ENCODE measurements at regions not wholly inside any gene's neighbourhood (a gene's known extent, or its start where the extent isn't known, plus 50 kb on each side); places are given as distances from the start of the nearest gene placed in this dataset.

DNA sequence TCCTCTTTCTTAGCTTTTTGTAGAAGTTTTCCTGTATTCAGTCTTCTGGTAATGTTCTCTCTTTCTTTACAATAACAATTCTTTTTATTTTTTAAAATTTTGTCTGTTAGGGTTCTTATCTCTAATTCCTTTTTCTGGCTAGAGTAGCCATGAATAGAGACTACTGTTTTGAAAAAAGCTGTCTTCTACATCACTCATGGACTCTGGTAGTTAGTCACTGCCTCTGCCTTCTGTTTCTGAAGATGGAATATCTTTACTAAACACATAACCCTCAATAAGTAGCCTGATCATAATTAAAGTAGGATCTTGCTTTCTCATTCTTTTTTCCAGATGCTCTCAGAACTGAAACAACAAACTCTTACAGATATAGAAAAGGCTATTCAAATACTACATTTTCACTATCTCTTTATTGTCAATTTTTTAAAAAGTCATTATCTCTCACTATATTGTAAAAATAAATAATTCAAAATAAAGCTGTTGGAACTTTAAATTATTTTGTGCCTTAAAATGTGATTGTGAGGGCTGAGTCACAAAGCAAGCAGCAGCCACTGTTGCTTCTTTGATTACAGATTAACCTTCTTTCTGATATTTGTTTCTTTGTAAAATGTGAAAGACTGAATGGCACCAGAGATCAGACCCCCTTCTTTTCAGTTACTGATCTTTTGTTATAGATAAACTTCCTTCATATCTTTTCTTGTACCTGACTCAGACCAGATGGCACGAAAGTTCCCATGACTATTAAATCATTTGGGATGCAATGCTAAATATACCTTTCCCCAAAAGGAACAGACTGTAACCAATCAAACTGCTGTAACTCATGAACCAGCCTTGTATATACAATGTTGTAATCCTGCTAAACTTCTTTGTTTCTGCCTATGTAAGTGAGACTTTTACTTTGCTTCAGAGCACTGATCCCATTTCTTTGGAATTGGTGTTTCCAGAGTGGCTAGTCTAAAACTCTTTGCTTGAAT is 1159.5 kb downstream of the IGSF11 start:
- DNase-seq = no peak

DNA sequence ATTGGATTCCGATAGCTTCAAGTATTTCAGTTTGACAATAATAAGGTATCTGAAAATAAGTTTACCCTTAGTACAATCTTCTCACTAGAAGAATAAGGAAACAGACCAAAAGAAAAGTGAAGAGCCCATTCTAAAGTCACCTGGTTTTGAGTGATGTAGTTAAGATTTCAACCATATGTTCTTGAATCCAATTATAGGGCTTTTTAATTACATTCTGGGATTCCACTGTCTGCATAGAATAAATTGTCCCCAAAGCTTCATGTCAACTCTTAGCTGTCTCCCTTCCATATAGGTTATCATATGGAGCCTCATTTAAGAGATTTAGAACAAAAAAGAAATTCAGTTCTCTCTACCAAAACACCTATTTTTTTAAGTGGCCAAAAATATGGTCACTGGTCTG is 1158.8 kb downstream of the IGSF11 start:
- no peak for DNase-seq

DNA sequence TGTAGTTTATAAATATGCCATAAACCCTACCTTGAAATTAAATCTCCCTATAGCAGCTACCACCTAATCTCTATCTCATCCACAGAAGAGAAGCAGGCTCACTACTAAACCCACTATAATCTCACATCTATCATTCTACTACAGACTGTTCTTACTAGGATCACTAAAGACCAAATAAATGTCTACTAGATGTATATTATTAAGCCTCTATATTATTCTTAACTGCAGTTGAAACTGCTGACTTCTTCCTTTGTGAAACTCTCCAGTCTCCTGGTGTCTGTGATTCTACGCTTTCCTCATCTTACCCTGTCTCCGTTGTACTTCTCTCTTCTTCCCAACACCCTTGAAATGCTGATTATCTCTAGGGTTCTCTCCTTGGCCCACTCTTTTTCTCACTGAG is 1154.0 kb downstream of the IGSF11 start:
- DNase-seq = no peak

DNA sequence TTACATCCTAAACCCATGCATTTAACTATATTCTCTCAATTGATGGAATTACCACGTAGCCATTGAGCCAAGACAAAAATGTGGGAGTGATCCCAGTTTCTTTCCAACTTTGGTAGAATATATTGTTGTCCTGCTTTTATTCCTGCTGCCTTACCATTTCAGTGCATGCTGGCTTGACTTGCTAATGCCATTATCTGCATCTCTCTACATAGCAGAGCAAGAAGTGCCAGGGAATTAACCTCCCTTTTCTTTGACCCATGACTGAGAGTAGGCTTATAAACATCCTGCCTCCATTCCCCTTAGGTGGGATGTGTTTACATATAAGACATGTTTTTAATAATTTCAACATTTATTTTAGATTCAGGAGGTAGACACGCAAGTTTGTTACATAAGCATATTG is 1153.4 kb downstream of the IGSF11 start:
- no peak for DNase-seq

DNA sequence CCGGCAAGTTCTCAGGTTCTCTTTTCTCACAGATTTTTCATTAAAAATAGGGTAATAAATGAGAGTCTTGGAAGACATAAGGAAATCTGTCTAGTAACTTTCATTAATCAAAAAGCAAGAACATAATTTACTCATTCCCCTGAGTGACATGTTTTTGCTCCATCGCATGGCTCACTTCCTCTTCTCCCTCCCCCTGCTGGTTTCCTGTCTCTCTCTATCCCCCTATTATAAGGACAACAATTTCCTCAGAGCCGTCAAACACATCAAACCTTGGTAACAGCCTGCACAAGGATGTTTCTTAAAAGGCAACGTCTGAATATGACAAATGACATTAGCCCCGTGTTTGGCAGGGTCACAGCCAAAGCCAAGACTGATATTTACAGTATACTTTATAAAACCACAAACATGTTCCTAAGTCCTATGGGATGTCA is 1149.6 kb downstream of the IGSF11 start:
- DNase-seq = peak; percentile 8

GRCh38 chr3:117886147-117886546 is 1148.5 kb downstream of the IGSF11 start:
- no peak for DNase-seq

GRCh38 chr3:117887031-117887430 is 1147.6 kb downstream of the IGSF11 start:
- DNase-seq = no peak

DNA sequence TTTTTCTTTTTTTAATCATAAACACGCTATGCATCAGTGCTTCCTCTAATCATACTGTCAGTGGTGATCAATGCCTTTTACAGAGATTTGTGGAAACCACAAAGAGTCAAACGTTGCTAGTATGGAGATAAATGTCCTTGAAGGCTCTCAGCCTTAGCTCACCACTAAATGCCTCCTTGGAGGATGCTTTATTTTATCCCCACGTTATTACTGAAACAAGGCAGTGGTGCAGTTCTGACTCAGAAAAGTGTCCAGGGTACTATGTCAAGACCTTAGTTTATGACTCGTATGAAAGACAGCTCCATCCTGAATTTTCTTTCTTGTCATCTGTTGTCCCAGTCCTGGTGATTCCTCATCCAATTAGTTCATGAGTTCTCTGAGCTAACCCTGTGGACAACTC is 1146.7 kb downstream of the IGSF11 start:
- DNase-seq = no peak

GRCh38 chr3:117892431-117892841 is 1142.2 kb downstream of the IGSF11 start:
- DNase-seq = no peak

DNA sequence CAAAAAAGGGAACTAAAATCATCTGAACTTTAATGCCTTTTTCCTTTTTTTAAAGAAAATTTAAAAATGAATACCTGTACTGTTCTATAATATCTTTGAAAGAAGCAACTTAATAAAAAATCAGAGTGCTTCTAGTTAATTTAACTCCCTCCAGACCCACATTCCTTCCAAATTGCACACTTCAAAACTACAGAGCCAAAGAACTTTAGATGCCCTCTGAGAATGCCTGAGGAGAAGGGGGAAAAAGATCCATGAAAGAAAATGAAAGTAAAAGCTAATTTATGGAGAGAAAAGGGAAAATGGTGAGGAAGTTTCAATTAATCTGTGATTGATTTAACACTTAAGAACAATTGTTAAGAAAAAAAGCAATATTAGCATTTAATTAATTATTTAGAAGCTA is 1141.6 kb downstream of the IGSF11 start:
- DNase-seq = no peak

GRCh38 chr3:117893638-117894037 is 1141.0 kb downstream of the IGSF11 start:
- DNase-seq = no peak

GRCh38 chr3:117898722-117899522 is 1135.7 kb downstream of the IGSF11 start:
- no peak for DNase-seq

DNA sequence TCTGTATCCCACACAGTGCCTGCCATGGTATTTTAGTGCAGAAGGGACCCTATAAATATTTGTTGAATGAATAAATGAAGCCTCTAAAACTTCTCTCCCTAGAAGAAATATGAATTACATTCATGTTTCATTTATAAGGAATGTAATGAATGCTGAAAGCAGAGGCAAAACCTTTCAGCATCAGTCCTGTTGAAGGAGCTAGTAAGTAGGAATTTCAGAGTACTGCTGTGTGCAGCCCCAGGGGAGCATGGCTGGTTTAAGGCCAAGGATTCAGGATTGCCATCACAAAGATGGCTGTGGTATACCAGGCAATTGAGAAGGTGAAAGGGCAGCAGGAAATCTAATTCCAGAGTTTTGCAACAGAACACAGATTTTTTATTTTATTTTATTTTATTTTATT is 1131.4 kb downstream of the IGSF11 start:
- DNase-seq = no peak

GRCh38 chr3:117910820-117911521 is 1123.7 kb downstream of the IGSF11 start:
- DNase-seq = no peak

DNA sequence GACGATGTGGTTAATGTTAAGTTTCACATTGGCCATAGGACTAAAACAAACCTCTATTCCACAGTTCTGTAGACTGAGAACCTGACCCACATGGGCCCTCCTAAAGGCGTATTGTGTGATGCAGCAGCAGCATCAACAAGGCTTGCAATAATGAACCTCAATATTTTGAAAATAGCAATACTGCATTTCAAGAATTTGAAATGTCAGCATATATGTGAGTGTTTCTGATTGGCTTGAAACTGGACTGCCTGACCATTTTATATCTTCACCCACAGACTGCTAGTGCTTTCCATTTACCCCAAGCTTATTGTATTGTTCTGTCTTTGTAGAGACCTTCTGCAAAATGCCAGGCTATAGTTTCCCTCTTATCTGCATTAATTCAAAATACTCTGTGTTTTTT is 1122.3 kb downstream of the IGSF11 start:
- no peak for DNase-seq

GRCh38 chr3:117914540-117915100 is 1120.0 kb downstream of the IGSF11 start:
- no peak for DNase-seq

GRCh38 chr3:117916839-117917238 is 1117.8 kb downstream of the IGSF11 start:
- DNase-seq = no peak

DNA sequence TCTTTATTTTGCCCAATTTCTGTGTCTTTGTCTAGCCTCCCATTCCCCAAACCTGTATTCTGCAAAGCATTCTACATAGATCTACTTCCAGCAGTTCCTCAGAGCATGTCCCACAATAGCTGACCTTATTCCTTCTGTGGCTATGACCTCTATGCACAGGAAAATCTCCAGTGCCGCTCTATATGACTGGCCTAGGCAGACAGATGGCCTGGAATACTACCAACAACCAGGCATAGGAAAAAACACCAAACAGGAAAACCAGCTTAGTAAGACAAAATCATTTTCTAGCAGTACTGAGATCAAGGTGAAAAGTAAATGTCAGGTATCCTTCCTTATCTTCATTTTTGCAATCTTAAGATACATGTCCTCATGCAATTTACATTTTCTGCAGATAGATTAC is 1115.0 kb downstream of the IGSF11 start:
- no peak for DNase-seq

DNA sequence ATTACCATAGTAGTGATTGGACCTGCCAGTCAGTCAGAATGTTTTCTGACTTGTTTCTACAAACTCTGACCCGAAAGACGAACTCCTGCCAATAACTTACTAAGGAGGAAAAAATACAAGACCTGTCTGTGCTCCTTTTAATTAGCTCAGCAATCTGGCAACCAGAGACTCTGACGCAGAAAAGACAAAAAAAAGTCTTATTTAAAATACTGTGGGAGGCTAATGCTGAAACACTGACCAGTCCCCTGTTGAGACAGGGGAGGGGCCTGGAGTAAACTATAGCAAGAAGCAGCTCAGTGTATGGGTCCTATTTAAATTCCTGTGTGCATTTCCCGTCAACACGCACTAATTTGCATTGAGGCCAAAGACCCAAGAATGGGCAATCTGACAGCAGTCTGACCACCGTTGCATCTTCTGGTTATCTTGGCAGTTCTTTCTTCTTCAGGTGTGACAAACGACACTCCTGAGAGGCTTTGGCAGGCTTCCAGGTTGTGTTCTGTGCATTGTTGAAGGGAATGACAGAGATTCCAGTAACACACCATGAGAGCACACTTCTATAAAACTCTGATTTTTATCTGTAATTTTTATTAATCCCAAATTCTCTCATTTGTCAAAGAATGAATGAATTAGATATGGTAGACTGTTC is 1114.3 kb downstream of the IGSF11 start:
- DNase-seq = no peak

GRCh38 chr3:117921411-117921810 is 1113.2 kb downstream of the IGSF11 start:
- no peak for DNase-seq

GRCh38 chr3:117922039-117922438 is 1112.6 kb downstream of the IGSF11 start:
- DNase-seq = no peak

DNA sequence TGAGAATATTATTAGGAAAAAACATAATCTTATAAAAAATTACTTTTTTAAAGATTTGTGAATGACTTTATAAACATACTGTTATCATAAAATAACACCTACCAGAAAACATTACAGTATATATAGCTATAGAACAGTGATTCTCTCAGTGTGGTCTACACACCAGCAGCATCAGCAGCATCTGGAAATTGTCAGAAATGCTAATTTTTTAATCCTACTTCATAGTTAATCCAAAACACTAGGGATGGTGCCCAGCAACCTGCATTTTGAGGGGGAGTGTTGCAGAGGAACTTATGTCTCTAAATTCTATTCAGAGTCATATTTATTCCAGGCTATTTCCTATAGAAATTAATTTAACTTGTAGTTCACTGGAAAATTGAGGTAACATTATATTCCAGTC is 1107.8 kb downstream of the IGSF11 start:
- DNase-seq = no peak
